BLaER1 (cell line): ENCODE measurements at regions not wholly inside any gene's neighbourhood (a gene's known extent, or its start where the extent isn't known, plus 50 kb on each side); places are given as distances from the start of the nearest gene placed in this dataset.

ENCODE experiments used
- H3K27ac ChIP-seq: shearing (Covaris generic); formaldehyde crosslinking; 2 replicates; pipeline ENCODE4 v1.8.1; 2022
- H3K27me3 ChIP-seq: shearing (Covaris generic); formaldehyde crosslinking; 2 replicates; pipeline ENCODE4 v1.8.1; 2022
- H3K36me3 ChIP-seq: shearing (Covaris generic); formaldehyde crosslinking; 2 replicates; pipeline ENCODE4 v1.8.1; 2022
- H3K4me1 ChIP-seq: shearing (Covaris generic); formaldehyde crosslinking; 2 replicates; pipeline ENCODE4 v1.8.1; 2022
- H3K4me2 ChIP-seq: shearing (Covaris generic); formaldehyde crosslinking; 2 replicates; pipeline ENCODE4 v1.8.1; 2022
- H3K4me3 ChIP-seq: shearing (Covaris generic); formaldehyde crosslinking; 2 replicates; pipeline ENCODE4 v1.8.1; 2022
- H3K9ac ChIP-seq: shearing (Covaris generic); formaldehyde crosslinking; 2 replicates; pipeline ENCODE4 v1.8.1; 2022
- H3K9me3 ChIP-seq: shearing (Covaris generic); formaldehyde crosslinking; 2 replicates; pipeline ENCODE4 v1.8.1; 2022
- H4K20me1 ChIP-seq: shearing (Covaris generic); formaldehyde crosslinking; 2 replicates; pipeline ENCODE4 v1.8.1; 2022
- Cebpa-rat ChIP-seq: shearing (Covaris generic); IDR thresholded peaks from 2 replicates; pipeline ENCODE4 v1.8.1; 2022

- H3K4me2 ChIP-seq, result no peak overlapping the region
- no peak overlapping the region for H3K27ac ChIP-seq
- H3K9me3 ChIP-seq, result peaks cover 13% of the 10 kb centered on the region
These were observed 313.2 kb downstream of the RND3 start for GRCh38 chr2:150174056-150174805.

DNA sequence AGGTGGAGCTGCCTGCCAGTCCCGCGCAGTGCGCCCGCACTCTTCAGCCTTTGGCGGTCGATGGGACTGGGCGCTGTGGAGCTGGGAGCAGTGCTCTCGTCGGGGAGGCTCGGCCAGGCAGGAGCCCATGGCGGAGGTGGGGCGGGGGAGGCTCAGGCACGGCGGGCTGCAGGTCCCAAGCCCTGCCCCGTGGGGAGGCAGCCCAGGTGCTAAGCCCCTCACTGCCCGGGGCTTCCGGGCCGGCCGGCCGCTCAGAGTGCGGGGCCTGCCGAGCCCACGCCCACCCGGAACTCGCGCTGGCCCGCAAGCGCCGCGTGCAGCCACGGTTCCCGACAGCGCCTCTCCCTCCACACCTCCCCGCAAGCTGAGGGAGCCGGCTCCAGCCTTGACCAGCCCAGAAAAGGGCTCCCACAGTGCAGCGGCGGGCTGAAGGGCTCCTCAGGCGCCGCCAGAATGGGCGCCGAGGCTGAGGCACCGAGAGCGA is 316.4 kb downstream of the RND3 start:
- Histone ChIP-seq H3K27ac (no peak overlapping the region), H3K9ac (no peak overlapping the region), H3K4me2 (no peak overlapping the region), H3K4me1 (peaks cover 15% of the 10 kb centered on the region), H3K36me3 (no peaks in the 10 kb centered on the region), H3K4me3 (no peak overlapping the region), H3K9me3 (peaks cover 13% of the 10 kb centered on the region), H3K27me3 (no peaks in the 10 kb centered on the region), H4K20me1 (no peaks in the 10 kb centered on the region)
- TF ChIP-seq Cebpa-rat, result no peak

More at GRCh38 chr2:150174056-150174805, 313.2 kb downstream of the RND3 start:
- H4K20me1 ChIP-seq, result no peaks in the 10 kb centered on the region
- no peak for TF ChIP-seq Cebpa-rat
- H3K27me3 ChIP-seq, result no peaks in the 10 kb centered on the region
- no peak overlapping the region for H3K4me3 ChIP-seq
- H3K36me3 ChIP-seq, result no peaks in the 10 kb centered on the region
- H3K9ac ChIP-seq, result no peak overlapping the region
- H3K4me1 ChIP-seq, result peaks cover 15% of the 10 kb centered on the region

- H3K4me2 ChIP-seq, result no peak overlapping the region
- no peak overlapping the region for H3K4me3 ChIP-seq
- no peak for TF ChIP-seq Cebpa-rat
- H3K36me3 ChIP-seq, result no peaks in the 10 kb centered on the region
- H3K9ac ChIP-seq, result no peak overlapping the region
- H4K20me1 ChIP-seq, result no peaks in the 10 kb centered on the region
- H3K4me1 ChIP-seq, result peaks cover 15% of the 10 kb centered on the region
- no peak overlapping the region for H3K27ac ChIP-seq
- H3K9me3 ChIP-seq, result peaks cover 13% of the 10 kb centered on the region
- H3K27me3 ChIP-seq, result no peaks in the 10 kb centered on the region
These were observed 318.2 kb downstream of the RND3 start for GRCh38 chr2:150169237-150169629.

GRCh38 chr2:150168595-150169236 is 318.8 kb downstream of the RND3 start:
- Histone ChIP-seq H3K9ac (no peak overlapping the region), H3K27ac (no peak overlapping the region), H3K4me1 (peaks cover 15% of the 10 kb centered on the region)

GRCh38 chr2:150167711-150168110 is 319.8 kb downstream of the RND3 start:
- Histone ChIP-seq H3K4me3 (no peak overlapping the region), H3K36me3 (no peaks in the 10 kb centered on the region), H3K27ac (no peak overlapping the region), H3K27me3 (no peaks in the 10 kb centered on the region), H4K20me1 (no peaks in the 10 kb centered on the region), H3K4me2 (no peak overlapping the region), H3K9me3 (peaks cover 13% of the 10 kb centered on the region), H3K4me1 (peaks cover 11% of the 10 kb centered on the region), H3K9ac (no peak overlapping the region)
- no peak for TF ChIP-seq Cebpa-rat

More at GRCh38 chr2:150168595-150169236, 318.8 kb downstream of the RND3 start:
- Histone ChIP-seq H3K9me3 (peaks cover 13% of the 10 kb centered on the region), H4K20me1 (no peaks in the 10 kb centered on the region), H3K4me3 (no peak overlapping the region), H3K27me3 (no peaks in the 10 kb centered on the region), H3K36me3 (no peaks in the 10 kb centered on the region), H3K4me2 (no peak overlapping the region)
- no peak for TF ChIP-seq Cebpa-rat

GRCh38 chr2:150166313-150167051 is 321.0 kb downstream of the RND3 start:
- Histone ChIP-seq H3K9me3 (peaks cover 12% of the 10 kb centered on the region), H3K27ac (no peak overlapping the region; the same call in 1 of the 2 replicates), H3K4me1 (no peaks in the 10 kb centered on the region), H4K20me1 (no peaks in the 10 kb centered on the region), H3K4me2 (no peak overlapping the region), H3K4me3 (no peak overlapping the region), H3K36me3 (no peaks in the 10 kb centered on the region), H3K9ac (no peak overlapping the region), H3K27me3 (no peaks in the 10 kb centered on the region)
- no peak for TF ChIP-seq Cebpa-rat

- Histone ChIP-seq H3K4me1 (no peaks in the 10 kb centered on the region), H3K9me3 (peaks cover 7% of the 10 kb centered on the region), H3K4me3 (no peak overlapping the region), H3K4me2 (no peak overlapping the region), H3K27ac (no peak overlapping the region; the same call in 1 of the 2 replicates), H3K36me3 (no peaks in the 10 kb centered on the region), H3K9ac (no peak overlapping the region), H4K20me1 (no peaks in the 10 kb centered on the region), H3K27me3 (no peaks in the 10 kb centered on the region)
- no peak for TF ChIP-seq Cebpa-rat
These were observed 321.5 kb downstream of the RND3 start for GRCh38 chr2:150165988-150166312.

DNA sequence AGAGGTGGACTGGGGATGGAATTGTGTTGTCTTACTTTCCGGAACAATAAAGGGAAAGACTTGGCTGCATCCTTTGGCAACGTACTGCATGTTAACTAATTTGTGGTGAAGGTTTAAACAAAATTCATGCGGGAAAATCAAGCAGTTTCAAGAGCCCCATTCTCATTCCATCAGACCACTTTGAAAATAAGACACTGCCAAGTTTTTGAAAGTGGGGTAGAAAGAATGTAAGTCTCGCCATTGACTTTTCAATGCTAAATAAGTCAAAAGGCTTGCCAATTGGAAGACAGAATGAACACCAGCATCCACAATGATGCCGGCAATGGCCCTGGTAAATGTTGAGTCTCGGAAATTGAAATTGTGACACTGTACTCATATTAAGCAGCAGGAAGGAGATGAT is 322.0 kb downstream of the RND3 start:
- Histone ChIP-seq H3K4me2 (no peak overlapping the region), H3K36me3 (no peaks in the 10 kb centered on the region), H3K27me3 (no peaks in the 10 kb centered on the region), H3K9ac (no peak overlapping the region), H4K20me1 (no peaks in the 10 kb centered on the region), H3K9me3 (peaks cover 2% of the 10 kb centered on the region; the same call in 1 of the 2 replicates), H3K27ac (no peak overlapping the region), H3K4me1 (no peaks in the 10 kb centered on the region), H3K4me3 (no peak overlapping the region)
- TF ChIP-seq Cebpa-rat, result no peak

GRCh38 chr2:150162241-150162942 is 325.1 kb downstream of the RND3 start:
- Histone ChIP-seq H3K9ac (no peak overlapping the region), H3K4me2 (no peak overlapping the region), H3K27me3 (no peaks in the 10 kb centered on the region), H3K4me1 (no peaks in the 10 kb centered on the region), H3K4me3 (no peak overlapping the region), H4K20me1 (no peaks in the 10 kb centered on the region), H3K36me3 (no peaks in the 10 kb centered on the region), H3K27ac (no peak overlapping the region), H3K9me3 (no peaks in the 10 kb centered on the region)
- TF ChIP-seq Cebpa-rat, result no peak
